HG02852 (cell line): ENCODE measurements at regions not wholly inside any gene's neighbourhood (a gene's known extent, or its start where the extent isn't known, plus 50 kb on each side); places are given as distances from the start of the nearest gene placed in this dataset.
"Not testable (repeated sequence)": the region's sequence is repeated elsewhere in the genome, so short reads cannot be mapped to it uniquely, and the experiment has no call there.

Experiments
- ATAC-seq: cut with Tn5 transposase; IDR thresholded peaks from one replicate; pipeline ENCODE4 v1.9.1; 2021; ENCODE audit warnings: mild to moderate bottlenecking, moderate library complexity; ENCODE audit not compliant: unreplicated experiment

DNA sequence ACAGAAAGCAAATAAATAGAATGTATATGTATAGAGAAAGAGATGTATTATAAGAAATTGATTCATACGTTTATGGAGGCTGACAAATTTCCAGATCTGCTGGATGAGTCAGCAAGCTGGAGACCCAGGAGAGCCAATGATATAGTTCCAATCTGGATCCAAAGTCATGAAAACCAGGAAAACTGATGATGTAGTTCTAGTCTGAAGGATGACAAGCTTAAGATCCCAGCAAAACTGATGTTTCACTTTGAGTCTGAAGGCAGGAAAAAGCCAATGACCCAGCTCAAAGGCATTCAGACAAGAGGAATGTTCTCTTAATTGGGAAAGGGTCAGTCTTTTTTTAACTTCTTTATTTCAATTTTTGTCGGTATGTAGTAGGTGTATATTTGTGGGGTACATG, 102.6 kb downstream of the LHFPL1 start:
- ATAC-seq, result no peak

DNA sequence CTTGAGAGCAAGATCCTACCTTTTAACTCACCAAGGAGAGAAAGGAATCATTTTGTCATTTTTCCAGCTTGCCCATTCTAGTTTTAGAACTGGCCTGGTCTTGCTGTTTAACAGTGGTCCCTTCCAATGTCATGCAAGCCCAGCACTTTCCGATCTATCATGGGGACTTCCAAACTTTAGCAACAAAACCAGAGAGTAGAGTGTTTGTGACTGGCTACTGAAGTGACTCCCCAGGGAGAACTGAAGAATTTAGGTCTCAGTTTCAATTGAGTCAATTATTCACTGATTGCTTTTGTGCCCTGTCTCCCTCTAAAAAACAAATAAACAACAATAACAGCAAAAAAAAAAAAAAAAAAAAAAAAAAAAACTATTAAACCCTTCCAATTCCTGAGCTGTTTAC, 108.3 kb downstream of the LHFPL1 start:
- no peak for ATAC-seq

DNA sequence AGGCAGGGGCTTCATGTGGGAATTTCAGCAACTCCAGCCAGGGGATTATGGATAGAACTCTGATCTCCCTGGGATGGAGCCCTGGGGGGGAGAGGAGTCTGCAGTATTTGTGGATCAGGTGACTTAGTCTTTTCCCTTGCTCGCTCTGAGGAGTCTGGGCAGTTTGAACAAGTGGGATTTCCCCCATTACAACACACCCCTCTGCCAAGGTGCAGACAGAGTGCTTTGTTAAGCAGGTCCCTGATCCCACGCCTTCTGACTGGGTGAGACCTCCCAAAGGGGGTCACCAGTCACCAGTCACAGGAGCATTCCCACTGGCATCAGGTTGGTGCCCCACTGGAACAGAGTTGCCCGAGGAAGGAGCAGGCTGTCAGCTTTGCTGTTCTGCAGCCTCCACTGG, 123.9 kb downstream of the LHFPL1 start:
- no peak for ATAC-seq

DNA sequence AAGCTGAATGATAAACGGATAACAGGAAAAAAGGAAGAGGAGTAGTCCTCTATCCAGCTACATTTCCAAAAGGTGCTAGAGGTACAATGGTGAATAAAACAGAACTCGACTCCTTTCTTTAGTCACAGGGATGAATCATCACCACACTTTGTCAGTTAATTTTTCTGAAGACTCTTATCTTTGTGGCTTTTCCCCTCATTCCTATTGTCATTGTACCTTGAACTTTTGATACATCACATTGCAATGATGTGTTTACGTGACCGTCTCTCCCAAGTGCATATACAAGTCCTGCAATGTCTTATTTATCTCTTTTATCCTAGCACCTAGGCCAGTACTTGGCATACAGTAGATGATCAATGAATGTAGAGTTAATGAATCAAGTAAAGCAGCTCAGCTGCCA, 134.7 kb downstream of the LHFPL1 start:
- ATAC-seq, result no peak

DNA sequence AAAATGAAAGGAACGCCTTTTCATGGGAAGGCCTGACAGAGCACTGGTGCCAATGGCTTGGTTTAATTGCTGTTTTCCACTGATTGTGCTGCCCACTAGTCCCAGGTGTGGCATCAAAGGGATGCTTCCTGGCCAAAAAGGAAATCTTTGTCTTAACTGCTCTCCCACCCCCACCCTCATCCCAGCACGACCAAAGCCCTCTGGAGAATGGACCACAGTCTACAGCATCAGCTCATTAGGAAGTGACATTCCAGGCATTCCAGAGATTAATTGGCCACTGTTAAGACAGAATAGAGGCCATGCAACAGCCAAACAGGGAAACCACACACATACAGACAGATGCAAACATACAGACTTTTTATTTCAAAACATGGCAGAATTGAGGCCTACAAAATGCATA, 143.2 kb downstream of the LHFPL1 start:
- ATAC-seq, result no peak

DNA sequence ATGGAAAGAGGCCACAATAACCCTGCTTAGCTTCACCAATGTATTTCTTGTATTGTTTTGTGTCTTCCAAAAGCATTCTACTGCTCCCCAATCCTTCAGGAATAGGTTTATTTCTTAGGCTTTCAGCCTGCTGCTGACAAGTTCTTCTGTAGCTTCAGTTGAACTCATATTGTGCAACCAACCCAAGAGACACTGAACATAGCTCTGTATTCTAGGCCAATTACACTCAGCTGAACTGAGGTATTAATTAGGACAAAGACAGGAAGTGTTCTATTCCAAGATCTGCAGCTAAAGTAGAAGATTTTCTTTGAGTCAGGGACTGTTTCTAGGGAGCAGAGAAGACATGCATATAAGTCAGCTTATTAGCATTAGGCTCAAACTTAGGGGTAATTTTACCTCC, 151.8 kb downstream of the LHFPL1 start:
- ATAC-seq, result no peak

DNA sequence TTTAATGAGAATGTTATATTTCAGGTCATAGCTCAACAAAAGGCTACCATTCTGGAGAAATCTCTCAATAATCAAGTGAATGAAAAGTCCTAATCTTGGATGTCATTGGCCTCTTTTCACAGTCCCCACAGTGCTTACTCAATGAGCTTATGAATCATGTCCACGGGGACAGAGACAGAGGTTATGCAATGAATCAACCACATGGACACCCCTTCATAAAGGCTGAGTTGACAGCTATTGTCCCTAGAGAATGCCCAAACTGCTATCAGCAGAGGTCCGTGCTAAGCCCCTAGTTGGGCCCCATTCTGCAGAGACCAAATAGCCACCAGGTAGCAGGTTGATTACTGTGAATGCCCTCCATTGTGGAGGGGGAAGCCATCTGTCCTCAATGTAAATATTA, 158.1 kb downstream of the LHFPL1 start:
- no peak for ATAC-seq

DNA sequence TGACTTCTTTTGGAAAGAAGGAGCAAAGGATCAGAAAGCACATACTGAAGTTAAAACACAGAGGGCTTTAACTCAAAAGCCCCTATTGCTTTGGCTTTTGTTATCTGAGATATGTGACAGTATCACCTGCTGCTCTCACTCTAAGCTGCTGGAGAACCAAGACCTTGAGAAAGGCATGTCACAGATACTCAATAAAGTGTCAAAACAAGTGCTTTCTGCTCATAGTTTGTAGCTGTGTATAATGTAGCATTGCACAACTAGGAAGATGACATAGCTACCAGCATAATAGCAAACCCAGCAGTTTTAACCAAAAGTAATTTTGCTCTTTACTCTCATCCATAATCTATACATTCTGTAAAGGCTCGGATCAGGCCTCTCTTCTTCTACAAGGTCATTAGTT, 159.6 kb downstream of the LHFPL1 start:
- ATAC-seq, result no peak

DNA sequence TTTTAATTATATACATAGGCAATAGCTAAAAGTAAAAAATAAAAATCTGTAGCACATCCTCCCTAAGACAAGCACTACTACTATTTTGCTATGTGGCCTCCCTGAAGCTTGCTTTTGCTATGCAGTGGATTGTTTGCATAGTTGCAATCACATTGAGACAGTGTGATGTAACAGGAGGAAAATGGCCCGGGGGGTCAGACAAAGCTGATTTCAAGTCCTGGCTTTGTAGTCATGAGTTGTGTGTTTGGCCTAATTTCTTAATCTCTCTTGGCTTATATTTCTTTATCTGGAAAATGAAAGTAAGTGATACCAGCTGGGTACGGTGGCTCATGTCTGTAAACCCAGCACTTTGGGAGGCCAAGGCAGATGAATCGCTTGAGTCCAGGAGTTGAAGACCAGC, 166.6 kb downstream of the LHFPL1 start:
- no peak for ATAC-seq

DNA sequence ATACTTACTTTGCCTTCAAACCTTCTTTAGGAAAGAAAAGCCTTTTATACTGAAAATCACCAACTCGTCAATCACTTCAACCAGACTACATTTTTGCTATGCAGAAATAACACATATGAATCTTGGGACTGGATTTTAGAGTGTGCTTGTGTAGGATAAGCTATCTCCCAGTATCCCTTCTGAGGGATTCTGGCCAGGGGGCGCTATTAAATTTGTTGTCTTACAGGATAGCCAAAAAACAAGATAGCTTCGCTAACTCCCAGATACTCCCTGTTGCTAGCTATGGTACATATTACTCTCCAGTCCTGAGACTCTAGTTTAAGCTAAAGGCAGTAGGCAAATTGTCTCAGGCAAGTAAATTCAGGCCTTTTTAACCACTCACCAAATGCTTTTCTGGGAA, 167.2 kb downstream of the LHFPL1 start:
- no peak for ATAC-seq

DNA sequence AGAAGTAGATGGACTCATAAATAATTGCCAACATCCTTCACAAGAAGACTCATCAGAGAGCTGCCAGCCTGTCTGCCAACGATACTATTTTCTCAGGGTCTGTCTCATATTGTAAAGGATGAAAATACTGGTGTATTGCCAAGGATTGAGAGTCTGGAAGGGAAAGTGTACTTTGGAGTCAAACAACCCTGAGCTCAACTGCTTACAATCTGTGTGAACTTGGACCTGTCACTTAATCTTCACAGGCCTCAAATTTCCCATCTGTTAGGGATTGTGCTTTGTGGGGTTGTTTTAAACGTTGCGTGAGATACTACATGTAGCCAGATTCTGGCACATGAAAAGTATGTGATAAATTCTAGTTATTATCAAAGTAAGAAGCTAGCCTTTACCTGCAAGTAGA, 169.1 kb downstream of the LHFPL1 start:
- ATAC-seq, result no peak

DNA sequence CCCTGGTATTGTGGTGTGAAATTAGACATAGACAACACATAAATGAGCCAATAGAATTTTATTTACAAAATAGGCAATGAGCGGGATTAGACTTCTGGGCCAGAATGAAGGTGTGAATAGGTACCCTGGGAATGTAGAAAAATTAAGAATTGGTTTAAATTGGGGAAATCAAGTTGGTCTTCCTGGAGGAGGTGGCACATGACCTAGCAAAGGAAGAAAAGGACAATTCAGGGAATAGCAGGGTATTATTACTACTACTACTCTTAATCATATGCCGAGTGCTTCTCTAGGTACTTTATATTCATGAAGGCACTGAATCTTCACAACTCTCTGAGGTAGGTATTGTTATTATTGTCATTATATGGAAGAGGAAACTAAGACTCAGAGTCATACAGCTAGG, 202.1 kb downstream of the LHFPL1 start:
- no peak for ATAC-seq

DNA sequence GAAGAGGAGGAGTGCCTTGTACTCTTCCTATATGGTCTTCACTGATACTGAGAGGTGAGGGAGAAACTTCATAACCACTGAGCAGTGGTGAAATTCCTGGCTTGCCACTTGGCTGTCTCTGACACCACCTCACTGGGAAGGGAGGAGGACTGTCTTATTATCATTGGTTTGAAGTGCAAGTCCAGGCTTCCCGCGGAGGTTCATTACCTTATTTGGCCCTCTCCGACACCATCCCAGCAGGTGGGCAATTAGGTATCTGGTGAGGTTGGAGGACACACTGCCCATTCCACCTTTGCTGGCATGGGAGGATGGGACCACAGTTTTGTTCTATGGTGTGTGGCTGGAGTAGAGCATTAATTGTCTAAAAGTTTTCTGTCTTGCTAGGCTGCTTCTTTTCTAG, 206.1 kb downstream of the LHFPL1 start:
- ATAC-seq, result no peak

DNA sequence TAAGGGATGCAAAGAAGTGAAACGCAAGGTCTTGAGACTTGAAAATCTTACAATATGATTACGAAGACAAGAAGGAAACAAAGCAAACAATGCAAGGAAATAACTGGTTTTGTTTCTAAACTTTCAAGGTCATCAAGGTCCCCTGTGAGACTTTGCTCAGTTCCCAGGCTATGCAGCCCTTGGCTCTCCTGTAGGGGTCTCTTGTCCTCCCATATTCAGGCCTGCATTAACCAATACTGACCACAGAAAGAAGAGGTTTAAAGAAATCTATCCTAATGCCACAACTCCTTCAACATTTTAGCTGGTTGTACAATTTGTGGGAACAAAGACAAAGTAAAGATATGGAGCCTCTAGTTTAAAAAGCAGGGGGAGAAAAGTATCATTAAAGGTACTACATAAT, 209.2 kb downstream of the LHFPL1 start:
- ATAC-seq, result no peak

DNA sequence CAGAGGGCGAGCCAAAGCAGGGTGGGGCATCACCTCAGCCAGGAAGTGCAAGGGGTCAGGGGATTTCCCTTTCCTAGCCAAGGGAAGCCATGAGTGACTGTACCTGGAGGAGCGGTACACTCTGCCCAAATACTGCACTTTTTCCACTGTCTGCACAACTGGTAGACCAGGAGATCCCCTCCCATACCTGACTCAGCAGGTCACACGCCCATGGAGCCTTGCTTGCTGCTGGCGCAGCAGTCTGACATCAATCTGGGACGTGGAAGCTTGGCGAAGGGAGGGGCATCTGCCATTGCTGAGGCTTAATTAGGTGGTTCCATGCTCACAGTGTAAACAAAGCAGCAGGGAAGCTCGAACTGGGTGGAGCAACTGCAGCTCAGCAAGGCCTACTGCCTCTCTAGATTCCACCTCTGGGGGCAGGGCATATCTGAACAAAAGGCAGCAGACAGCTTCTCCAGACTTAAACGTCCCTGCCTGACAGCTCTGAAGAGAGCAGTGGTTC, 217.7 kb downstream of the LHFPL1 start:
- ATAC-seq, result not testable (repeated sequence)

DNA sequence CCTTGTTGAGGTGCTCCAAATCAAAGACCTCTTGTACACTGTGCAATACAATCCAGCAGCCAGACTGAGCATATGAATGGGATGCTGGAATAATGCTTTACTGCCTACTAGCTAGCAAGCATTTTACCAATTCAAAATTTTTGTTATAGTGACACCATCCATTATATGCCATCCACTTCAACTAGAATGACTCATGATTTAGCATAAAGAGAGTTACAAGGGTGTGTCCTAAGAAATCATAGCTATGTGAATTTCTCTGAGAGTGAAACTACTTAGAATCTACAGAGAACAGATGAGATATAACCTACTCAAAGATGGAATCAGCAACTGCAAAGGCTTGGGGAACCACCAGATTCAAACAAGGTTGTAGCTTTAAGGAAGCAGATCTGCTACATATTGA, 221.9 kb downstream of the LHFPL1 start:
- ATAC-seq, result no peak

DNA sequence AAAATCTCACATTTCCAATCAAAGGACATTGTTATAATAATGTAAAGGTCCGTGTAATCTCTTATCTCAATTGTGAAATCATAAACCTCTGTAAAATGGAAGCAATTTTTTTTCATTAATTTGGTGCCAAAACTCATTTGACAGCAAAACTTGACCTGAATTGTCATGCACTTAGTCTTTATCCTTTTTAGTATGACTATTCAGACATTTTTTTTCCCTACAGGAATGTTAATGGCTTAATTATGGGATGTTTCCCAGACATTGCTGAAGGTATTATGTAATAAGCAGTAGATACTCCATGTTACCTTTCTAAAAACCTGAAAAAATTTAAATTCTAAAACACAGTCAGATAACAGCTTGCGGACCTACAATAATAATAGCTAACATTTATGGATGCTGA, 228.9 kb downstream of the LHFPL1 start:
- no peak for ATAC-seq

DNA sequence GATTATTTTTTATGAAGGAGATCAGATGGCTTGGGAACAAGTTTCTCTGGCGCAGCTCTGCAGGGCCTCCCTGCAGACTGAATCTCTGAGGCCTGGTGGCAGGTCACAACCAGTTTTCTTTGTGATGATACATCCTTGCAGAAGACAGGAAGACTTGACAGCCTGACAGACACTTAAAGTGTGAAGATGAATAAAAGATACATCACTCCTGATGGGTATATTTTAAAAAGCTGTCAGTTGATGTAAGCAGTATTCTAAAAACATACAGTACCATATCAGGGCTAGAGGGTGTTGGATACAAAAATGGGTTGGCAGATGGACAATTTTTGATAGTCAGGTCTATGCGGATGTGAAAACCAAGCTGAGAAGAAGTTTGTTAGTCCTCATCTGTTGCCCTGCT, 239.5 kb downstream of the LHFPL1 start:
- no peak for ATAC-seq

DNA sequence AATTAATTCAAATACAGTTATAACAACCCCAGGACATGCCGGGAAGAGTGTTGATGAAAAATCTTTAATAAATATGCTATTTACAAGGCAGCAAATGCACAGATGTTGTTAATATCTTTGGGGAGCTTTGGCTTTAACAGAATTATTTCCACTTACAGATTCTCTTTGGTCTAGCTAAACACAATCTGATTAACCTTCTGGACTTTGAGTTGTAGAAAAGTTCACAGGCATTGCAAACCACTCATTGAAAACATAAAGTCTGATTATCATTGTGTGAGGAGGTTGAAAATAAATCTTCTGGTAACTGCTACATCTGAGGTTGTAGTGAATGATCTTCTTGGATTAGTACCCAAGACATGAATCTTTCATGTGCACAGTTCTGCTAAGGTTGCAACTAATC, 255.6 kb downstream of the LHFPL1 start:
- ATAC-seq, result no peak

DNA sequence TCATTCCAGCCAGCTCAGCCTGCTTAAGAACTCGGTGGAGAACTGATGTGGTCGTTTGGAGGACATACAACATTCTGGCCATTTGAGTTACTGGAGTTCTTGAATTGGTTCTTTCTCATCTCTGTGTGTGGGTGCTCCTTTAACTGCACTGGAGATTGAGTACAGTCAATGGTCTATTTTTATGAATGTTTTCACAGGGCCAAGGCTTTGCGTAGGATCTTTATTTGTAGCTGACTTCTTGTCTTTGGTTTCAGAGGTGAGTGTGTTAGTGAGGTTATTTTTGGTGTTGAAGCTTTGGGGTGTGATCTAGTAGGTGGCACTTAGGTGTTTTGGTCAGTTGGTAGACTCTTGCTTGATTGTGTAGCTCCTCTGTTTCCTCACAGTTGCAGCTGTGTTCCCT, 288.4 kb downstream of the LHFPL1 start:
- no peak for ATAC-seq

DNA sequence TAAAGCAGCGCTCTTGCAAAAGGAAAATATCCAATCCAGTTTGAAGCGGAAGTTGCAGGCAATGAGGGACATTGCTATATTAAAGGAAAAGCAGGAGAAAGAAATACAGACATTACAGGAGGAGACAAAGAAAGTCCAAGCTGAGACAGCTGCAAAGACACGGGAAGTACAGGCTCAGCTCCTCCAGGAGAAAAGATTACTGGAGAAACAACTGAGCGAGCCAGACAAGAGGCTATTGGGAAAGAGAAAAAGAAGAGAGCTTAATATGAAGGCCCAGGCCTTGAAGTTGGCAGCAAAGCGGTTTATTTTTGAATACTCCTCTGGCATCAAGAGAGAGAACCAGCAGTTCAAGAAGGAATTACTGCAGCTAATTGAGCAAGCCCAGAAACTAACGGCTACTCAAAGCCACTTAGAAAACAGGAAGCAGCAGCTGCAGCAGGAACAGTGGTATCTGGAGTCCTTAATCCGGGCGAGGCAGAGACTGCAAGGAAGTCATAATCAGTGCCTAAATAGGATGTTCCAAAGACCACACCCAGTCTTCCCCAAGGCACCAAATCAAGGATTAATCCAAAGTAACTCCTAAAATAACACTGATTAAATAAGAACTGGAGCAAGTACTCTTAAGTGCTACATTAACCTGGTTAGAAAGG, 298.0 kb downstream of the LHFPL1 start:
- not testable (repeated sequence) for ATAC-seq

DNA sequence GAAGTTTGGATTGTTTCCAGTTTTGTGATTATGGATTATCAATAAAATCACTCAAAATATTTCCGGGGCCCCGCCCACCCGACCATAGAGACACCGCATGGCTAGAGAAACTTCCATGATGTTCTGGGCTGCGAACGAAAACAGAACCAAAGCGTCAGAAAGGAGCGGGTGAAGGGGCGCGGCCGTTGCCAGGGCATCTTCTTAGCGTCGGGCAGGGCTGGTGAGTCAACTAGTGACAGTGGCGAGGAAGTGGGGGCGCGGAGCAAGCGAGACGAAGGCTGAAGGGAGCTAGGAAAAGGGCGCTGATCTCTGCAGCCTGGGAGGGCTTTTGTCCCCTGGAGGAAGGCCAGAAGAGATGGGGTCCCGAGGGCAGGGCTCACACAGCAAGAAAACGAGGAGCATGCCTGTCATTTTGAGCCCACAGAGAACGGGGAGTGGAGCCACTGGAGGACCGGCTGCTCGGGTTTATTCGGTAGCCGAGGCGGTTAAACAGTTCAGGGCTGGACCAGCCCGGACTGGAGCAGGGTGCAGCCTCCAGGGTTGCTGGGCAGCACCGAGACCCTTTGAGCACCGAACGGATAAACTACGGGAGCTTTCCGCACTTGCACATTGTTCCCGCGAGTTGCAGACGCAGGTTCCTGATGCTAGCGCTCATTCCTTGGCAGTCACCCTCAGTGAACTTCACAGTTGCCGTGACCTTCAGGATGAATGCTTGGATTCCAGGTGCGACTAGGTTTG, 298.1 kb upstream of the TRPC5 start:
- ATAC-seq, result no peak

DNA sequence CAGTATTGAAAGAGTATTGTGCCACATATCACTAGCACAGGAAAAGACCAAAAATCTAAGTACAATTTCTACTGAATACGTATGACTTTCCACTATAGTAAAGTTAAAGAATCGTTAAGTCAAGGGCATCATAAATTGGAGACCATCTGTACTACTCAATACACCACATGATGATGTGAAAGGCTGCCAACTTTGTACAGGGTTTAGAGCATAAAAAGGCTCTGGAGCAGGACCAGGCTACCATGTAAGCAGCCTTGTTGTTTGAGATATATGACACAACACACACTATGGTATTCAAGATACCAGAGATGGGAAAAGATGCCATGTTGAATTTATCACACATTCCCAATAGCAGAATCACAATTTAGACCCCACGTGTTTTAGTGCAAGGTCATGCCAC, 294.9 kb upstream of the TRPC5 start:
- ATAC-seq, result no peak
